ACHN (cell line): ENCODE measurements at regions not wholly inside any gene's neighbourhood (a gene's known extent, or its start where the extent isn't known, plus 50 kb on each side); places are given as distances from the start of the nearest gene placed in this dataset.
"Not testable (repeated sequence)": the region's sequence is repeated elsewhere in the genome, so short reads cannot be mapped to it uniquely, and the experiment has no call there.

ENCODE experiments used
- DNase-seq: peaks from one replicate; pipeline ENCODE4 v3.0.0-alpha.2; 2015
- in situ Hi-C: cut with HindIII; loops from 2 replicates; pipeline ENCODE4 v1.10.0; 2017; ENCODE audit warnings: low sequenced_read_pairs, low pct_ligation_motif_present, low pct_unique_long_range_greater_than_20kb

DNA sequence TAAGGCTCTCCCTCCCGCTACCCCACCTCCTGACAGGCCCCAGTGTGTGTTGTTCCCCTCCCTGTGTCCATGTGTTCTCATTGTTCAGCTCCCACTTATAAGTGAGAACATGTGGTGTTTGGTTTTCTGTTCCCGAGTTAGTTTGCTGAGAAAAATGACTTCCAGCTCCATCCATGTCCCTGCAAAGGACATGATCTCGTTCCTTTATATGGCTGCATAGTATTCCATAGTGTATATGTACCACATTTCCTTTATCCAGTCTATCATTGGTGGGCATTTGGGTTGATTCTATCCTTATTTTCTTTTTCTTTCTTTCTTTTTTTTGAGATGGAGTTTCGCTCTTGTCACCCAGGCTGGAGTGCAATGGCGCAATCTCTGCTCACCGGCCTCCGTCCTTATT lies 57.8 kb upstream of the RASSF3 start:
- in situ Hi-C loops, DNase-seq: not testable (repeated sequence)

- in situ Hi-C loops, DNase-seq: not testable (repeated sequence)
These were observed 56.6 kb upstream of the RASSF3 start for GRCh38 chr12:64553689-64554088.

GRCh38 chr12:64556231-64556630 lies 54.1 kb upstream of the RASSF3 start:
- in situ Hi-C loops, result no loop called here
- no peak for DNase-seq

DNA sequence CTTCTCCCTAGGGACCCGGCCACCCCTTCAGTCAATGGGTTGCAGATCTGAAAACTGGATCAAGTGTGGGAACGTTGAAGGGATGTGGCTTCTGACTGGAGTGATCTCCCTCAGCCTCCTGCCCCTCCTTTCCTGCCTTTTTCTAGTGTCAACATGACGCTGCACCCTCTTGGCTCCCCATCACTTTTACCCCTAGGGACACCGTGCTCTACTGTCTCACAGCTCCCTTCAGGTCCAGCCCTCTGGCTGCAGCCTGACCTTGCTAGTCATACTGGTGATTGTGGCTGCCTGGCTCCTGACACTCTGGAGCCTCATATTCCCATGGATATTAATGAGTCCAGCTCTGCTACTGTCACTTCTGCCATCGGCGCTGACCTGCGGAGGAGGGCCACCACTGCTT lies 51.5 kb upstream of the RASSF3 start:
- in situ Hi-C loops, result no loop called here
- no peak for DNase-seq

GRCh38 chr12:64560396-64561301 lies 49.6 kb upstream of the RASSF3 start:
- DNase-seq, result peak; percentile 31
- in situ Hi-C loops, result no loop called here
